Right lobe of liver (tissue), 6 donors: ENCODE measurements at regions not wholly inside any gene's neighbourhood (a gene's known extent, or its start where the extent isn't known, plus 50 kb on each side); places are given as distances from the start of the nearest gene placed in this dataset.

ENCODE experiments used
- ATAC-seq, 4 donors: fragments of 200-7000 bp; cut with Tn5 transposase; one replicate each; pipeline ENCODE4 v1.9.1; 2020; ENCODE audit warnings: mild to moderate bottlenecking in 4 of 4, moderate library complexity in 4 of 4
- DNase-seq, 3 donors: peaks; one replicate each; pipeline ENCODE4 v3.0.0-alpha.2; 2020
- H3K27ac ChIP-seq, 3 donors: fragments of 200-600 bp; one replicate each; pipeline ENCODE4 v1.8.0; 2022
- H3K27me3 ChIP-seq, 2 donors: fragments of 200-600 bp; one replicate each; pipeline ENCODE4 v1.8.0; 2022
- H3K36me3 ChIP-seq, 4 donors: fragments of 200-600 bp; sonication (generic) in 1 of 4; one replicate each; pipeline versions ENCODE4 v1.5.1 to v1.8.0; 2017 to 2022; ENCODE audit warnings: control low read depth in 1 of 4
- H3K4me1 ChIP-seq, 4 donors: fragments of 200-600 bp; sonication (generic) in 1 of 4; one replicate each; pipeline versions ENCODE4 v1.5.1 to v1.8.0; 2017 to 2022; ENCODE audit warnings: control low read depth in 1 of 4
- H3K4me3 ChIP-seq, 3 donors: fragments of 200-600 bp; one replicate each; pipeline ENCODE4 v1.8.0; 2022
- H3K9me3 ChIP-seq, 4 donors: fragments of 200-600 bp; sonication (generic) in 1 of 4; one replicate each; pipeline versions ENCODE4 v1.5.1 to v1.8.0; 2017 to 2022; ENCODE audit warnings: control low read depth in 1 of 4
- CTCF ChIP-seq, 4 donors: fragments of 200-600 bp in 3 of 4; fragments of 450-650 bp in 1 of 4; IDR thresholded peaks; one replicate each; pipeline versions ENCODE4 v1.5.1 to v1.8.0; 2016 to 2022; ENCODE audit warnings: antibody characterized with exemption in 4 of 4, mild to moderate bottlenecking in 2 of 4
- POLR2A ChIP-seq: fragments of 450-650 bp; IDR thresholded peaks from one replicate; pipeline ENCODE4 v1.6.1; 2017; ENCODE audit warnings: antibody characterized with exemption, mild to moderate bottlenecking
- WGBS: methylation state at CpG from one replicate; pipeline ENCODE4 v1.1.6; 2018; ENCODE audit warnings: low coverage, low lambda C conversion rate; ENCODE audit not compliant: insufficient coverage; ENCODE audit errors: missing lambda C conversion rate; 5-methylcytosine and 5-hydroxymethylcytosine counted together
- intact Hi-C, 2 donors: fragments of 100-400 bp; cut with DNase I; formaldehyde crosslinking; loops; one replicate each; pipeline versions ENCODE4 v1.11.2 to v1.14.1; 2022
- small RNA-seq, 2 experiments: library from RNA; depleted of rRNA; stranded (forward); fragments of <200 nt; gene quantifications; one replicate each; pipeline ENCODE3, GENCODE V24; 2016
- donor health status: DM: no; HTN: yes; CAD: no.
- donor health status: DM: no; HTN: no; CAD: no.
- donor health status: DM: no; HTN: no; CAD: no.
- donor health status: DM: no; HTN: yes; CAD: no.
- donor health status: DM: no; HTN: yes; CAD: no.

GRCh38 chr12:23464241-23464812 is 485.1 kb downstream of the SOX5 start:
- DNase-seq = no peak

GRCh38 chr12:23472329-23472971 is 477.0 kb downstream of the SOX5 start:
- intact Hi-C loops = no loop called here
- Histone ChIP-seq H3K9me3 (no peaks in the 10 kb centered on the region), H3K4me1 (no peaks in the 10 kb centered on the region), H3K27ac (no peak overlapping the region), H3K36me3 (no peaks in the 10 kb centered on the region), H3K4me3 (no peak overlapping the region), H3K27me3 (no peaks in the 10 kb centered on the region)
- WGBS = 70% methylated on average over 2 of the region's 5 CpGs
- ATAC-seq (no peak), DNase-seq (no peak)
- no peak for TF ChIP-seq POLR2A
- TF ChIP-seq CTCF (IDR thresholded peaks at IDR 0.05) = no peak

More at GRCh38 chr12:23464241-23464812, 485.1 kb downstream of the SOX5 start:
- intact Hi-C loops = no loop called here
- no peaks in the 10 kb centered on the region for H3K36me3 ChIP-seq
- H3K4me1 ChIP-seq = no peaks in the 10 kb centered on the region
- ATAC-seq = no peak
- H3K27ac ChIP-seq = no peak overlapping the region
- TF ChIP-seq POLR2A = no peak
- no peak for TF ChIP-seq CTCF (IDR thresholded peaks at IDR 0.05)
- WGBS = 71% methylated on average over 1 of the region's 4 CpGs
- peaks cover 0 to 7% (median 0%) of the 10 kb centered on the region in 4 donors for H3K9me3 ChIP-seq
- no peaks in the 10 kb centered on the region for H3K27me3 ChIP-seq
- no peak overlapping the region for H3K4me3 ChIP-seq

DNA sequence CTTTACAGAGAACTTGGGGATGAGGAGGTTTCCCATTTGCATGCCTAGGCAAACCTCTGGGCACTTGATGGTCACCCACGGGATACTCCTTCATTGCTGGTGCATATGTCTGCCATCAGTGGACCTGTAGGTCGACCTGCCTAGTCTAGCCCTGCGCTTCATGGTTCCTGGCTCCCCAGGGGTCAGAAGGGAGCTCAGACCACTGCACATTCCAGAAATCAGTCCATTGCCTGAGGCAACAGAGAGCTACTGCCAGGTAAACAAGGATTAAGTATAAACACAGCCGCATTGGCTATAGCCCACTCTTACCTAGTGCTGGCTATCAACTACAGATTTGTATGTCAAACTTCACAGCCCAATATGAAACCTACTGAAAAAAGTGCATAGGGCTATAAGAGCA is 476.4 kb downstream of the SOX5 start:
- no peak overlapping the region for H3K4me3 ChIP-seq
- DNase-seq = no peak
- 80% methylated on average over 1 of the region's 4 CpGs for WGBS
- intact Hi-C loops = no loop called here
- no peak for ATAC-seq
- H3K9me3 ChIP-seq = no peaks in the 10 kb centered on the region
- TF ChIP-seq CTCF (IDR thresholded peaks at IDR 0.05) (no peak), POLR2A (no peak)
- no peaks in the 10 kb centered on the region for H3K27me3 ChIP-seq
- no peaks in the 10 kb centered on the region for H3K4me1 ChIP-seq
- H3K36me3 ChIP-seq = no peaks in the 10 kb centered on the region
- no peak overlapping the region for H3K27ac ChIP-seq

- Histone ChIP-seq H3K27me3 (no peaks in the 10 kb centered on the region), H3K4me1 (no peaks in the 10 kb centered on the region), H3K4me3 (no peak overlapping the region), H3K36me3 (no peaks in the 10 kb centered on the region), H3K27ac (no peak overlapping the region), H3K9me3 (no peaks in the 10 kb centered on the region)
- TF ChIP-seq POLR2A (no peak), CTCF (IDR thresholded peaks at IDR 0.05) (no peak)
- peak in 1 of 4 donors; percentile 29 for ATAC-seq
- DNase-seq = peak in 1 of 3 donors; percentile 13
- intact Hi-C loops = no loop called here
- 100% methylated on average over 1 of the region's 5 CpGs for WGBS
Measured at GRCh38 chr12:23474438-23474976, 475.0 kb downstream of the SOX5 start.

Small RNA genes in the stretch of these regions (small RNA-seq; reads per million reads assigned to genes)
- gene AC087258.2 = 0 reads per million in 2 experiments
